ENCODE measurements at regions not wholly inside any gene's neighbourhood (a gene's known extent, or its start where the extent isn't known, plus 50 kb on each side); places are given as distances from the start of the nearest gene placed in this dataset.

DNA sequence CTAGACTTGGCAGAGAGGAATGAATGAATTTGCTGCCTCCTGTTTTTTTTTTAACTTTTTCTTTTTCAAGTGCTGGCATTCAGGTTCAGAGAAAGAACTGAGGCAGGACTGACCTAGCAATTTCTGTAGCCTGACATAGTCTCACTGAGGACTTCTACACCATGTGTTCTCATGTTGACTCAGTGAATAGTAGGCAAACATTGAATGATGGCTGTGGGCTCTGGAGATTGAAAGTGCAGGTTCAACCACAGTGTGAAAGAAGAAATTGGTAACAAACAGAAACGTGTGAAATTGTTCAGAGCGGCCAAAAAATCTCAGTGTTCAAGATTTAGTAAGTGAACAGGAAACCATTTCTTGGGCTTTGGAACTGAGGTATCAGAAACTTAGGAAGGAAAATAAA lies 322.4 kb upstream of the GHITM start:
- TF ChIP-seq POLR2A (IDR thresholded peaks at IDR 0.05; ENCODE audit: low read depth), result no peak
- TF ChIP-seq POLR2AphosphoS5 (IDR thresholded peaks at IDR 0.05), result no peak
